Activated T-cell treated with anti-CD3 and anti-CD28 coated beads, Interleukin-2, amount 50 U/mL, for 24 hours (primary cell): ENCODE measurements at regions not wholly inside any gene's neighbourhood (a gene's known extent, or its start where the extent isn't known, plus 50 kb on each side); places are given as distances from the start of the nearest gene placed in this dataset.

Source experiments
- DNase-seq: peaks from one replicate; pipeline ENCODE4 v3.0.0-alpha.2; 2020
- H3K27ac Mint-ChIP-seq: 2 replicates; pipeline ENCODE4 v1.8.0; 2020; ENCODE audit warnings: mild to moderate bottlenecking, mixed read lengths
- H3K27me3 Mint-ChIP-seq: 2 replicates; pipeline ENCODE4 v1.8.0; 2020; ENCODE audit warnings: mixed read lengths
- H3K36me3 Mint-ChIP-seq: 2 replicates; pipeline ENCODE4 v1.8.0; 2020; ENCODE audit warnings: low read depth, mixed read lengths
- H3K4me1 Mint-ChIP-seq: 2 replicates; pipeline ENCODE4 v1.8.0; 2020; ENCODE audit warnings: low read depth, mixed read lengths
- H3K4me3 Mint-ChIP-seq: 2 replicates; pipeline ENCODE4 v1.8.0; 2020; ENCODE audit warnings: mild to moderate bottlenecking, moderate library complexity, mixed read lengths
- H3K9me3 Mint-ChIP-seq: 2 replicates; pipeline ENCODE4 v1.8.0; 2020; ENCODE audit warnings: mixed read lengths

- Mint-ChIP-seq H3K36me3 (no peaks in the 10 kb centered on the region), H3K27ac (no peak overlapping the region), H3K9me3 (no peaks in the 10 kb centered on the region), H3K27me3 (peaks cover 3% of the 10 kb centered on the region), H3K4me1 (no peaks in the 10 kb centered on the region), H3K4me3 (no peak overlapping the region)
- DNase-seq, result no peak
Measured at GRCh38 chr12:41905759-41906297, 238.8 kb downstream of the GXYLT1 start.

DNA sequence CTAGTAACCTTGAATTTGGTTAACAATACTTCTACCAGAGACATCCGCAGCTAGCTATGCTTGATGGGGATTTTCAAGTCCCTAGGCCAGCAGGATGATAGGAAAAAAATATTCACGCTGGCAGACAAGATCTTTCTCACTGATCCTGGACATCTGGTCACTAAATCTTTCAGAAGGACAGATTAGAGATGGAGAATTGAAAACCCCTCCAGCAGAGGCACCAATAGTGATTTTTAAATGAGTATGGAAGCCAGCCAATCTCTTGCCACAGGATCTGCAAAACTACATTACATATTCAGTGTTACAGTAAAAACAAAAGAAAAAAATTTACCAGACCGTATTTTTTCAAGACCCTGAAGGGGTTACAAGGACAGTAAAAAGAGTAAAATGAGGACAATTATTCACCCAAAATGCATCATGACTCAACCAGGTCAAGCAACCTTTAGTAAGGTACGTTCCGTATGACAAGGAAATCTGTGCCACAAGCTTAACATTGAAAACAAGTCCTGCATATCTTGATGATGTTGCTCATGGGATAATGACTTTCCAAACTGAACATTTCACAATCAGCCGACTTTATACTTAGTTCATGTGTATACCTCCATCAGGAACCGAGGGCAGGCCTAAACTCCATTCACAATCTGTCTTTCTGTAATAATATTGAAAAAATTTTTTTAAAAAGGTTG, 239.5 kb downstream of the GXYLT1 start:
- no peaks in the 10 kb centered on the region for H3K9me3 Mint-ChIP-seq
- peaks cover 3% of the 10 kb centered on the region for H3K27me3 Mint-ChIP-seq
- no peaks in the 10 kb centered on the region for H3K4me1 Mint-ChIP-seq
- no peak overlapping the region for H3K4me3 Mint-ChIP-seq
- no peaks in the 10 kb centered on the region for H3K36me3 Mint-ChIP-seq
- no peak overlapping the region for H3K27ac Mint-ChIP-seq
- no peak for DNase-seq

GRCh38 chr12:41904041-41904440, 240.6 kb downstream of the GXYLT1 start:
- no peaks in the 10 kb centered on the region for H3K36me3 Mint-ChIP-seq
- no peak overlapping the region for H3K4me3 Mint-ChIP-seq
- no peaks in the 10 kb centered on the region for H3K4me1 Mint-ChIP-seq
- no peak for DNase-seq
- no peaks in the 10 kb centered on the region for H3K27me3 Mint-ChIP-seq
- H3K9me3 Mint-ChIP-seq, result no peaks in the 10 kb centered on the region
- no peak overlapping the region for H3K27ac Mint-ChIP-seq

DNA sequence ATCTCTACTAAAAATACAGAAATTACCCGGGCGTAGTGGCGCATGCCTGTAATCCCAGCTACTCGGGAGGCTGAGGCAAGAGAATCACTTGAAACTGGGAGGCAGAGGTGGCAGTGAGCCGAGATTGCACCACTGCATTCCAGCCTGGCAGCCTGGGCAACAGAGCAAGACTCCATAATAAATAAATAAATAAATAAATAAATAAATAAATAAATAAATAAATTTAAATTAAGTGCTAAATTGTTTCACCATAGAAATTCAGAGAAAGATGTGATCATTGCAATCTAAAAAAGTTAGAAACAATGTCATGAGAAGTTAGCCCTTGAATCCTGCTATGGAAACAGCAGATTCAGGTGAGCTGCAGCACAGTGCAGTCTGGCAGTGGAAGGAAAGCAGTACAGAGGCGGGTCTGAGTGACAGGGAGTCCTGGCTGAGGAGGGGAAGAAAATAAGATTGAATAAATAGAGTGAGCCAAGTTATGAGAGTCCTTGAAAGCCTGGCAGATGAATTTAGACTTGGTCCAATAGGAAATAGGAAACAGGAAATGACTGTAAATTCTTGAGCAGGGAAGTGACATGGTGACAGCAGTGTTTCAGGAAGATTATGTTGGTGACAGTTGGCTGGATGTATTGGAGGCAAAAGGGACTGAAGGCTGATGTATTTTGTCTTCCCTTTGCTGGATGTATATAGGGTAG, 241.5 kb downstream of the GXYLT1 start:
- H3K4me1 Mint-ChIP-seq, result no peaks in the 10 kb centered on the region
- H3K27ac Mint-ChIP-seq, result no peak overlapping the region
- no peaks in the 10 kb centered on the region for H3K27me3 Mint-ChIP-seq
- no peaks in the 10 kb centered on the region for H3K9me3 Mint-ChIP-seq
- DNase-seq, result no peak
- H3K4me3 Mint-ChIP-seq, result no peak overlapping the region
- H3K36me3 Mint-ChIP-seq, result no peaks in the 10 kb centered on the region

GRCh38 chr12:41899577-41899976, 245.1 kb downstream of the GXYLT1 start:
- H3K36me3 Mint-ChIP-seq, result no peaks in the 10 kb centered on the region

GRCh38 chr12:41897593-41897992, 247.1 kb downstream of the GXYLT1 start:
- Mint-ChIP-seq H3K4me3 (no peak overlapping the region), H3K27ac (no peak overlapping the region), H3K36me3 (no peaks in the 10 kb centered on the region), H3K4me1 (peaks cover 4% of the 10 kb centered on the region), H3K27me3 (peaks cover 3% of the 10 kb centered on the region), H3K9me3 (no peaks in the 10 kb centered on the region)
- no peak for DNase-seq

More at GRCh38 chr12:41899577-41899976, 245.1 kb downstream of the GXYLT1 start:
- Mint-ChIP-seq H3K9me3 (no peaks in the 10 kb centered on the region), H3K4me3 (no peak overlapping the region), H3K4me1 (peaks cover 4% of the 10 kb centered on the region), H3K27ac (no peak overlapping the region), H3K27me3 (peaks cover 3% of the 10 kb centered on the region)
- DNase-seq, result no peak

GRCh38 chr12:41893491-41893890, 251.2 kb downstream of the GXYLT1 start:
- no peak for DNase-seq
- no peaks in the 10 kb centered on the region for H3K9me3 Mint-ChIP-seq
- H3K27me3 Mint-ChIP-seq, result peaks cover 3% of the 10 kb centered on the region
- no peak overlapping the region for H3K27ac Mint-ChIP-seq
- H3K4me1 Mint-ChIP-seq, result peaks cover 4% of the 10 kb centered on the region
- H3K36me3 Mint-ChIP-seq, result no peaks in the 10 kb centered on the region
- H3K4me3 Mint-ChIP-seq, result no peak overlapping the region

DNA sequence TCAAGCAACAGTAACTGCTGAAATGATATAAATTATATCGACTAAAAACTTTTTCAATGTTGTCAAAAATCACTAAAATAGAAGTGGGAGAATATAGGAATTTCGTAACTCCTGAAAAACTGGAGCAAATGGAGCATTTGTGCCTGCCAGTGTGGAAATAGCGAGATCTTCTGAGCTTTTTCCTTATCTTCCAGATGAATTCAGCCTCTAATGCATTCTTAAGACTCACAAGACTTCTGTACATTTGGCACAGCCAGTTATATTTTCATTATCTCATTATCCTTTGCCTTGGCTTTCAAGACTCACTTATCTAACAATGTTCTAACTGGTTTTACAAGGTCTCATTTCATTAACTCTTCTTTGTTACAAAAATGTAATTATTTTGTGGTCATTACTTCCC, 252.4 kb downstream of the GXYLT1 start:
- Mint-ChIP-seq H3K27ac (no peak overlapping the region), H3K4me1 (no peaks in the 10 kb centered on the region)

DNA sequence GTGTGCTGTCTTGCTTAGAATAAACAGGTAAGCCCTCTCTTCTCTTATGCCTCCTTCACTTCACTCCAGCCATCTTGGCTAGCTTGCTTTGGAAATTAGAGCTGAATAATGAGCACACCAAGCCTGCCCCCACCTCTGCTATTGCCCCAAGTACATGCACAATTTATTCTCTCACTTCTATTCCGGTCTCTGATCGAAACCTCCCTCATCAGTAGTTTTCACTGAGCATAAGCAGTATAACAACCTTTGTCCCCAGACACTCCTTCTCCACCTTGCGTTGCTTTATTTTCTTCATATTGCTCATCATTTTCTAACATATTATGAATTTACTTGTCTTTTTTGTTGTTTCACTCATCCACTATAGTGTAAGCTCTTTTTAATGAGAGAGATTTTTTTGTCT, 253.4 kb downstream of the GXYLT1 start:
- H3K4me3 Mint-ChIP-seq, result no peak overlapping the region
- H3K36me3 Mint-ChIP-seq, result no peaks in the 10 kb centered on the region
- H3K27ac Mint-ChIP-seq, result no peak overlapping the region
- DNase-seq, result no peak
- no peaks in the 10 kb centered on the region for H3K9me3 Mint-ChIP-seq
- H3K4me1 Mint-ChIP-seq, result no peaks in the 10 kb centered on the region
- peaks cover 5% of the 10 kb centered on the region for H3K27me3 Mint-ChIP-seq

More for the DNA sequence above, 252.4 kb downstream of the GXYLT1 start:
- Mint-ChIP-seq H3K9me3 (no peaks in the 10 kb centered on the region), H3K36me3 (no peaks in the 10 kb centered on the region), H3K27me3 (peaks cover 3% of the 10 kb centered on the region), H3K4me3 (no peak overlapping the region)
- no peak for DNase-seq

DNA sequence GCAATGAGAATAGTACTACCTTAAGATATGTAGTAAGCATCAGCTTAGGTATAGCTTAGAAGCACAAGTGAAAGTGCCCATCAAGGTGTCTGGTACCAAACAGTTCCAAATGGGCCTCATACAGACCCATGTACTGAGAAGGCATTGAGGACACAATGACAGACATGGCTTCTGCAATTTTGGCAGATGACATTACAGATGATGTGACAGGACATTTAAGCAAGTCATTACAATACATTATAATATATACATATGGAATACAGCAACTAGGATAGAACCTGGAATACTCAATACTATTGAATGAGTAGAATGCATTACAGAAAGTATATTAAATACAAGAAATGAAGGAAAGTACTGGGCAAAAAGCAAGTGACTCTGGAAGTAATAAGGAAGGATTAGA, 256.4 kb downstream of the GXYLT1 start:
- H3K4me3 Mint-ChIP-seq, result no peak overlapping the region

DNA sequence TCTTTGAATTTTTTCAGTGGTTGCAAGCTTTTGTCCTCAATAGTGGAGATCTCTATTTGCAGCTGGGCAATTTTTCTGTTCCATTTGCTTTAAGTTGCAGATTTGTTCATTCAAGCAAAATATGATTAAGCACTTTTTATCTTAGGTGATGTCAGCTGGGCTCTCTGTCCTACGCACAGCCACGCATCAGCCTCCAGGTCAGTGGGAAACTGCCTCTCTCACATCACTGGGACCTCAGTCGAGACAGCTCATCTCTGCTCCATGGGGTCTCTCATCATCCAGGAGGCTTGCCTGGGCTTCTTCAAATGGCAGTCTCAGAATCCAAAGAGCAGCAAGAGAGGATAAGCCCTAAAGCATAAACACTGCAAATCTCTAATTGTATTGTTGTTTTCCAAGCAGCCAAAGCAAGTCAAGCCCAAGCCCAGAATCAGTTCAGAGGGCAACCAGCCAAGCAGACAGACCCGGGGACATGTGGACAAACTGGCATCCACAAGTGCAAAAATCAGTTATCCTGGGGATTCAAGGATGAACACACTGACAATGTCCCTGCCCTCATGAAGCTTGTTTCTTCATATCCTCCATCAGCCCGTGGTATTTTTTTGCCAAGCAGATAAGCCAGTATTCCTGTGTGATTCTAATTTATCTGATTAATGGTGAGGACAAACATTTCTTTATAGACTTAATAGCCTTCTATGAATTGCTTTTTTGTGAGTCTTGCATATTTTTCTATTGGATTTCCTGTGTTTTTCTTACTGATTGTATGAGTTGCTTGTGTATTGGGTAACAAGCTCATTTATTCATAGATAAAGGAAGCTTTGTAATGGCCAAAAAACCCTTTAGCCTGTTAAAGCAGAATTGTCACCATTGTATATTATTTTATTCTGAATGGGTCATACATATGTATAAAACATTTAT, 262.5 kb downstream of the GXYLT1 start:
- Mint-ChIP-seq H3K9me3 (no peaks in the 10 kb centered on the region), H3K4me1 (no peaks in the 10 kb centered on the region), H3K4me3 (no peak overlapping the region), H3K27me3 (peaks cover 6% of the 10 kb centered on the region), H3K36me3 (no peaks in the 10 kb centered on the region), H3K27ac (no peak overlapping the region)
- no peak for DNase-seq

More for the DNA sequence above, 256.4 kb downstream of the GXYLT1 start:
- H3K27me3 Mint-ChIP-seq, result peaks cover 7% of the 10 kb centered on the region
- no peaks in the 10 kb centered on the region for H3K36me3 Mint-ChIP-seq
- H3K9me3 Mint-ChIP-seq, result no peaks in the 10 kb centered on the region
- DNase-seq, result no peak
- H3K27ac Mint-ChIP-seq, result no peak overlapping the region
- H3K4me1 Mint-ChIP-seq, result no peaks in the 10 kb centered on the region

- DNase-seq, result no peak
- Mint-ChIP-seq H3K9me3 (peaks cover 4% of the 10 kb centered on the region), H3K4me3 (no peak overlapping the region), H3K27me3 (peaks cover 6% of the 10 kb centered on the region), H3K36me3 (no peaks in the 10 kb centered on the region), H3K4me1 (no peaks in the 10 kb centered on the region), H3K27ac (no peak overlapping the region)
Measured at GRCh38 chr12:41869432-41869831, 275.2 kb downstream of the GXYLT1 start.

- H3K4me3 Mint-ChIP-seq, result no peak overlapping the region
- peaks cover 10% of the 10 kb centered on the region for H3K27me3 Mint-ChIP-seq
- no peaks in the 10 kb centered on the region for H3K4me1 Mint-ChIP-seq
- H3K27ac Mint-ChIP-seq, result no peak overlapping the region
- no peak for DNase-seq
- no peaks in the 10 kb centered on the region for H3K9me3 Mint-ChIP-seq
- no peaks in the 10 kb centered on the region for H3K36me3 Mint-ChIP-seq
Measured at GRCh38 chr12:41866878-41867430, 277.7 kb downstream of the GXYLT1 start.

DNA sequence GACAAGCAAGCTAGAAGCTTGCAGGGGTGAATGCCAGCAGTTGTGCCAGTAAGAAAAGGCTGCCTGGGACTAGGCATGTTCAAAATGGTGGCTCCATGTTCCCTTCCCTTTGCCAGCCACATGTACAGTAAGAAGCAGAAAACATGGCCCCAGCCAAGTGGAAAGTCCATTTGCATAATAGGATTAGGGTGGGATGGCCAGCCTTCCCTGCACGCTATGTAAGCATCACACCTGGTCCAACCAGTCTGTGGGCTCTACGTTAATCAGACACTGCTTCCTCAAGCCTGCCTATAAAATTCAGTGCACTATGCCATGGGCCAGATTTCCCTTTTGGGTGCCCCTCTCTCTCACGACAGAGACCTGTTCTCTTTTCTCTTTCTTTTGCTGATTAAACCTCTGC, 288.4 kb downstream of the GXYLT1 start:
- Mint-ChIP-seq H3K9me3 (no peaks in the 10 kb centered on the region), H3K4me3 (no peak overlapping the region), H3K36me3 (no peaks in the 10 kb centered on the region), H3K27ac (no peak overlapping the region), H3K4me1 (no peaks in the 10 kb centered on the region), H3K27me3 (peaks cover 2% of the 10 kb centered on the region)
- DNase-seq, result no peak
